Transverse colon (tissue), 4 donors: ENCODE measurements at regions not wholly inside any gene's neighbourhood (a gene's known extent, or its start where the extent isn't known, plus 50 kb on each side); places are given as distances from the start of the nearest gene placed in this dataset.

ENCODE experiments used
- DNase-seq: peaks from one replicate; pipeline ENCODE4 v3.0.0-alpha.2; 2019
- H3K27ac ChIP-seq, 4 donors: fragments of 200-600 bp; sonication (generic); 2 replicates each; pipeline ENCODE4 v1.5.1; 2016 to 2018; ENCODE audit warnings: inconsistent platforms in 4 of 4
- H3K27me3 ChIP-seq: fragments of 200-600 bp; sonication (generic); 2 replicates; pipeline ENCODE4 v1.5.1; 2017; ENCODE audit warnings: inconsistent platforms
- H3K36me3 ChIP-seq, 4 donors: fragments of 200-600 bp; sonication (generic); 2 replicates each; pipeline ENCODE4 v1.5.1; 2017 to 2019; ENCODE audit warnings: inconsistent platforms in 4 of 4
- H3K4me1 ChIP-seq, 4 donors: fragments of 200-600 bp; sonication (generic); 2 replicates each; pipeline ENCODE4 v1.5.1; 2017 to 2020; ENCODE audit warnings: inconsistent platforms in 4 of 4
- H3K4me3 ChIP-seq, 4 donors: fragments of 200-600 bp; sonication (generic); 1 replicate in 1 of 4; 2 replicates in 3 of 4; pipeline versions ENCODE4 v1.5.1 to v1.6.1; 2017 to 2019; ENCODE audit warnings: inconsistent platforms in 4 of 4
- H3K9me3 ChIP-seq, 2 donors: fragments of 200-600 bp; sonication (generic); 2 replicates each; pipeline ENCODE4 v1.5.1; 2017 to 2019; ENCODE audit warnings: inconsistent platforms in 2 of 2
- EP300 ChIP-seq: sonication (generic); formaldehyde crosslinking; IDR thresholded peaks from one replicate; pipeline ENCODE4 v1.6.1; 2017; ENCODE audit warnings: antibody characterized with exemption, low read depth
- POLR2A ChIP-seq: fragments of 450-650 bp; IDR thresholded peaks from one replicate; pipeline ENCODE4 v1.6.1; 2016; ENCODE audit warnings: antibody characterized with exemption, mild to moderate bottlenecking, moderate library complexity
- POLR2AphosphoS5 ChIP-seq, 3 donors: sonication (generic); formaldehyde crosslinking; IDR thresholded peaks; one replicate each; pipeline ENCODE4 v1.6.1; 2016; ENCODE audit warnings: antibody characterized with exemption in 3 of 3
- WGBS, 2 donors: methylation state at CpG; one replicate each; pipeline ENCODE4 v1.1.5; 2018; ENCODE audit warnings: low coverage in 1 of 2; 5-methylcytosine and 5-hydroxymethylcytosine counted together
- in situ Hi-C, 4 donors: fragments of 200-750 bp; cut with MboI; loops; one replicate each; pipeline versions ENCODE4 v1.15.0 to v1.15.1; 2017; ENCODE audit warnings: low sequenced_read_pairs in 3 of 4, low pct_ligation_motif_present in 1 of 4, low pct_unique_long_range_greater_than_20kb in 1 of 4
- intact Hi-C: fragments of 100-400 bp; cut with DNase I; formaldehyde crosslinking; loops from one replicate; pipeline ENCODE4 v1.15.1; 2023; ENCODE audit warnings: low total_unique reads
- TF ChIP-seq, protein P1 (sequence below), 5 experiments: fragments of 200-600 bp in 3 of 5; fragments of 450-650 bp in 2 of 5; sonication (generic) in 3 of 5; IDR thresholded peaks; 1 replicate in 2 of 5; 2 replicates in 3 of 5; pipeline ENCODE4 v1.5.1; 2016 to 2017; ENCODE audit warnings: antibody characterized with exemption in 5 of 5, inconsistent platforms in 3 of 5, mild to moderate bottlenecking in 2 of 5, moderate library complexity in 1 of 5

DNA sequence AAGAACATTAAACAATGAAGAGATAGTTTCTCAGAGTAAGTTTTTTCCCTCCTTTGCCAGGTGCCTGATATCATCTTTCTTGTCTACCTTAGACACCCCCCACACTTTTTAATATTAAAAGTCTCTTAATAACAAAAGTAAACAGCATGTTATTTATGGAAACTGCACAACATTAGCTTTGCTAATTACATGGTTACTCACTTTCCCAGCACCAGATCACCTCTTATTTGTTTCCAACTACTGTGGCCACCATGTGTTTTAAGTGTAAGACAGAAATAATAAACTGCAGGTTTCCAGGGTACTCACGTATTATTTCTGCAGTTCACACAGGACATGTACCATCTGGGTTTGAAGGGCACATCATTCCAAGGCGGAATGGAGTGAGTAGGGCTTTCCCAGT lies 125.0 kb downstream of the TRMT11 start:
- no peak for TF ChIP-seq POLR2A
- no peak for TF ChIP-seq EP300
- no peak for TF ChIP-seq POLR2AphosphoS5 (IDR thresholded peaks at IDR 0.05)
- TF ChIP-seq, protein P1, sequence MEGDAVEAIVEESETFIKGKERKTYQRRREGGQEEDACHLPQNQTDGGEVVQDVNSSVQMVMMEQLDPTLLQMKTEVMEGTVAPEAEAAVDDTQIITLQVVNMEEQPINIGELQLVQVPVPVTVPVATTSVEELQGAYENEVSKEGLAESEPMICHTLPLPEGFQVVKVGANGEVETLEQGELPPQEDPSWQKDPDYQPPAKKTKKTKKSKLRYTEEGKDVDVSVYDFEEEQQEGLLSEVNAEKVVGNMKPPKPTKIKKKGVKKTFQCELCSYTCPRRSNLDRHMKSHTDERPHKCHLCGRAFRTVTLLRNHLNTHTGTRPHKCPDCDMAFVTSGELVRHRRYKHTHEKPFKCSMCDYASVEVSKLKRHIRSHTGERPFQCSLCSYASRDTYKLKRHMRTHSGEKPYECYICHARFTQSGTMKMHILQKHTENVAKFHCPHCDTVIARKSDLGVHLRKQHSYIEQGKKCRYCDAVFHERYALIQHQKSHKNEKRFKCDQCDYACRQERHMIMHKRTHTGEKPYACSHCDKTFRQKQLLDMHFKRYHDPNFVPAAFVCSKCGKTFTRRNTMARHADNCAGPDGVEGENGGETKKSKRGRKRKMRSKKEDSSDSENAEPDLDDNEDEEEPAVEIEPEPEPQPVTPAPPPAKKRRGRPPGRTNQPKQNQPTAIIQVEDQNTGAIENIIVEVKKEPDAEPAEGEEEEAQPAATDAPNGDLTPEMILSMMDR (IDR thresholded peaks at IDR 0.05): no peak
- in situ Hi-C loops (no loop called here), intact Hi-C loops (no loop called here)
- no peaks in the 10 kb centered on the region for H3K27me3 ChIP-seq
- no peaks in the 10 kb centered on the region for H3K36me3 ChIP-seq
- no peak overlapping the region for H3K27ac ChIP-seq
- no peak for DNase-seq
- H3K9me3 ChIP-seq: no peaks in the 10 kb centered on the region
- H3K4me3 ChIP-seq: no peak overlapping the region
- no peaks in the 10 kb centered on the region for H3K4me1 ChIP-seq
- WGBS, 2 donors: 76% methylated on average over 2 of the region's 2 CpGs; no CpG with 5 or more reads in 1 of the 2 donors

GRCh38 chr6:126112171-126112632 lies 125.9 kb downstream of the TRMT11 start:
- TF ChIP-seq POLR2AphosphoS5 (IDR thresholded peaks at IDR 0.05): no peak
- TF ChIP-seq EP300: no peak
- TF ChIP-seq, protein P1 (IDR thresholded peaks at IDR 0.05): no peak
- no peak for TF ChIP-seq POLR2A

DNA sequence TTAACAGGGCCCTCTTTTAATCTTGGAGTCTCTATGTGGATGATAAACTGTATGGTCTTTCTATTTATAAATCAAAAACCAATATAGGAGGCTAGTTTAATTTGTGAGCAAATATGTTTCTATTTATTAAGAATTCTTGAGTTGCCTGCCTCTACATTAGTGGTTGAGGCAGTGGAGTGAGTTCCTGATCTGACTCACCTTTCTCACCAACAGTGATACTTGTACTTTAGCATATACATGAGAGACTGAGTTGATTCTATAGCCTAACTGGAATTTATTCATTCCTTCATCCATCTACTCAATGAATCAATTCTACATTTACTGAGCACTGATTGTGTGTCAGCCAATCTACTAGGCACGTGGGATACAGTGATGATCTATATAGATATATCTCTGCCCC lies 126.9 kb downstream of the TRMT11 start:
- Histone ChIP-seq H3K36me3 (no peaks in the 10 kb centered on the region), H3K4me1 (no peaks in the 10 kb centered on the region), H3K27me3 (no peaks in the 10 kb centered on the region), H3K4me3 (no peak overlapping the region), H3K9me3 (no peaks in the 10 kb centered on the region), H3K27ac (no peak overlapping the region)
- 96% methylated on average over 1 of the region's 1 CpG; no CpG with 5 or more reads in 1 of the 2 donors for WGBS, 2 donors
- in situ Hi-C loops (no loop called here), intact Hi-C loops (no loop called here)
- DNase-seq: no peak
- no peak for TF ChIP-seq POLR2A
- no peak for TF ChIP-seq EP300
- no peak for TF ChIP-seq POLR2AphosphoS5 (IDR thresholded peaks at IDR 0.05)
- TF ChIP-seq, protein P1 (IDR thresholded peaks at IDR 0.05): no peak

More at GRCh38 chr6:126112171-126112632, 125.9 kb downstream of the TRMT11 start:
- 46 to 72% methylated on average over 1 to 2 of the region's 2 CpGs for WGBS, 2 donors
- Histone ChIP-seq H3K4me3 (no peak overlapping the region), H3K4me1 (no peaks in the 10 kb centered on the region), H3K9me3 (no peaks in the 10 kb centered on the region), H3K36me3 (no peaks in the 10 kb centered on the region), H3K27me3 (no peaks in the 10 kb centered on the region), H3K27ac (no peak overlapping the region)
- intact Hi-C loops: no loop called here
- in situ Hi-C loops: no loop called here
- DNase-seq: no peak

DNA sequence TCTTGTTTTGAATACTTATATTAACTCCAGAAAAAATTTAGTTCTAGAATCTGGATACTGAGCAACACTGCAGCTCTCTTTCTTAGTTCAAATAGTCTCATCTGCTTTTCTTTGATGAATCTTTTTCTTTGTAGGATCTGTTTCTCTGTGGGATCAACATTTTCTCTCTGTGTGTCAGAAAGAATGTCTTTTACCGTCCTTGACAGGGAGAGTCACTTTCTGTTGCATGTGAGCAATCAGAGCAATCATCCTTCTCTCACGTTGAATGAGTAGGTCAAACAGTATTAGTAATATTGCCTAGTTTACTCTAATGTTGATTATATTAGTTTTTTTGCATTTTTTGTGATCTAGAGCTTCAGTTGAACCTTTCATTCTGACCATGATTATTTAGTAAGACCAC lies 130.9 kb downstream of the TRMT11 start:
- no peak overlapping the region for H3K27ac ChIP-seq
- intact Hi-C loops: no loop called here
- H3K4me1 ChIP-seq: no peaks in the 10 kb centered on the region
- H3K36me3 ChIP-seq: no peaks in the 10 kb centered on the region
- no peaks in the 10 kb centered on the region for H3K27me3 ChIP-seq
- TF ChIP-seq POLR2A (no peak), EP300 (no peak), POLR2AphosphoS5 (IDR thresholded peaks at IDR 0.05) (no peak)
- TF ChIP-seq, protein P1 (IDR thresholded peaks at IDR 0.05): no peak
- WGBS, 2 donors: 93 to 100% methylated on average over 2 of the region's 2 CpGs
- no peak overlapping the region for H3K4me3 ChIP-seq
- in situ Hi-C loops: no loop called here
- no peaks in the 10 kb centered on the region for H3K9me3 ChIP-seq
- DNase-seq: no peak
